Nucleus accumbens (tissue), 56 donors: ENCODE measurements at regions not wholly inside any gene's neighbourhood (a gene's known extent, or its start where the extent isn't known, plus 50 kb on each side); places are given as distances from the start of the nearest gene placed in this dataset.
"Not testable (repeated sequence)": the region's sequence is repeated elsewhere in the genome, so short reads cannot be mapped to it uniquely, and the experiment has no call there.

Experiments used
- DNase-seq, 56 donors: peaks; one replicate each; lab custom pipeline; 2025; lab: John Stamatoyannopoulos, UW

- no peak for DNase-seq
These were observed 134.5 kb downstream of the C9orf152 start for GRCh38 chr9:110073356-110073905.

- DNase-seq: no peak
These were observed 130.8 kb downstream of the C9orf152 start for GRCh38 chr9:110076894-110077725.

- DNase-seq: no peak
These were observed 130.0 kb downstream of the C9orf152 start for GRCh38 chr9:110077925-110078324.

GRCh38 chr9:110078604-110079003 lies 129.4 kb downstream of the C9orf152 start:
- no peak for DNase-seq

- no peak for DNase-seq
These were observed 126.6 kb downstream of the C9orf152 start for GRCh38 chr9:110081395-110081794.

GRCh38 chr9:110083866-110084265 lies 124.1 kb downstream of the C9orf152 start:
- DNase-seq: no peak

- no peak for DNase-seq
These were observed 121.4 kb downstream of the C9orf152 start for GRCh38 chr9:110086537-110086936.

- DNase-seq: no peak
These were observed 120.4 kb downstream of the C9orf152 start for GRCh38 chr9:110087605-110088004.

- no peak for DNase-seq
These were observed 119.9 kb downstream of the C9orf152 start for GRCh38 chr9:110088099-110088498.

- DNase-seq: no peak
These were observed 118.1 kb downstream of the C9orf152 start for GRCh38 chr9:110089681-110090370.

GRCh38 chr9:110092792-110093191 lies 115.2 kb downstream of the C9orf152 start:
- no peak for DNase-seq

- no peak for DNase-seq
These were observed 114.5 kb downstream of the C9orf152 start for GRCh38 chr9:110093417-110093816.

GRCh38 chr9:110093871-110094270 lies 114.1 kb downstream of the C9orf152 start:
- no peak for DNase-seq

GRCh38 chr9:110095161-110095595 lies 112.8 kb downstream of the C9orf152 start:
- peak in 4 of 56 donors; percentile 2 to 9 (median 7) for DNase-seq

GRCh38 chr9:110095776-110096175 lies 112.2 kb downstream of the C9orf152 start:
- DNase-seq: no peak

GRCh38 chr9:110096674-110097073 lies 111.3 kb downstream of the C9orf152 start:
- DNase-seq: not testable (repeated sequence)

GRCh38 chr9:110099236-110100095 lies 108.5 kb downstream of the C9orf152 start:
- no peak for DNase-seq

GRCh38 chr9:110101531-110102161 lies 106.3 kb downstream of the C9orf152 start:
- no peak for DNase-seq

GRCh38 chr9:110103257-110103656 lies 104.7 kb downstream of the C9orf152 start:
- DNase-seq: no peak

- DNase-seq: no peak
These were observed 103.6 kb downstream of the C9orf152 start for GRCh38 chr9:110104261-110104809.
